ENCODE measurements at regions not wholly inside any gene's neighbourhood (a gene's known extent, or its start where the extent isn't known, plus 50 kb on each side); places are given as distances from the start of the nearest gene placed in this dataset.
"Not testable (repeated sequence)": the region's sequence is repeated elsewhere in the genome, so short reads cannot be mapped to it uniquely, and the experiment has no call there.

DNA sequence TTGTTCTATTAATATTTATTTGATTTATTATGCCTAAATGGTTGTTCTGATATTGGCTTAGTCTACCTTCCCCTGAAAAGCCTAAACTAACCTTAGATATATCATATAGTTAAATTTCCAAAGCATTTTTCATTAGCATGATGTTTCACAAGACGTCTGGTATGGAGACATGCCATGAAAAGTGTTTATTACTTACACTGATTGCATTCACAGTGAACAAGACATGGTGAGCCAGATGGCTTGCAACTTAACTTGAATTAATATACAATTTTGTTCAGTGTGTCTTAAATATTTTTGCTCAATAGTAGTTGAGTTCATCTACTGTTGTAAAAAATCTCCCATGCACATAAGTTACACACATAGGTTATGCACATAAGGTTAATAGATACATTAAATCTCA lies 758.4 kb downstream of the NSUN3 start:
- no peak for DNase-seq (ENCODE audit: low read depth)

DNA sequence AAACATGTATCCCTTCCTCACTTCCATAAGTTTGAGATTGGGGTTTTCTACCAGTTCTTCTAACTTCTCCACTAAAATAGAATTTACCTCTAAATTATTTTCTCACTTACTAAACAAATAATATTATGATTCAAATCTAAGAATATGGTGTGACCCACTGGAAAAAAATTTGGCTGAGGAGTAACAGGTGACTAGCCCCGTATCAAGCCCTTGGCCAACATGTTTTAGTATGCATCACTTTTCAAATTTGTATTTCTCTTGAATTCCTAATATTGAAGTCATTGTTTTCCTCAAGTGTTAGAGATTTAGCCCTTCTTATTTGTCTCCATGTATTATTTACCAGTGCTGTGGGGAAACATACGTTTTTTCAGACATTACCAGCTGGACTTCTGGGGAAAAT lies 759.4 kb downstream of the NSUN3 start:
- DNase-seq (ENCODE audit: low read depth), result no peak

GRCh38 chr3:94846251-94846650 lies 783.4 kb downstream of the NSUN3 start:
- not testable (repeated sequence) for DNase-seq (ENCODE audit: low read depth)

- peak; percentile 3 for DNase-seq (ENCODE audit: low read depth)
Observed at GRCh38 chr3:94862703-94863102, 799.8 kb downstream of the NSUN3 start.

DNA sequence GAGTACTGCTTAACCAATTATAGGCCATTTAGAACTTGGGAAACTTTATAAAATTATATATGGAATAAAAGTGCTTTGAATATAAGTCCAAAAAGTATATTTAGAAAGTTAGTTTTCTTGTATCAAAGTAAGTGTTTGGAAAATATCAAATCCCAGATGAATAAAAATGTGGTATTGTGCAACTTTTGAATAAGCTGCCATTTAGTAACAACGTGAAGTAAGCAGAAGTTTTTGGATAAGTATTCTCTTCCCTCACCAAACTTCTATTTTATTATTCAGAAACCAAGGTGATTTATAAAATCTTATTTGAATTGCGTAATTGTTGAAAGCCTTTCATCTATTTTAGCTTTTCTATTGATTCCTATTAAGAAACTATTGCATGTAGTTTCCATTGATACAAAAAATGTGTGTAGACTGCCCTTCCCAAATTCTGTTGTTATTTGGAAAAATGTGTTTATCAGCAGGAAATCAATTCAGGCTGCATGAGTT lies 806.2 kb downstream of the NSUN3 start:
- DNase-seq (ENCODE audit: low read depth), result no peak

DNA sequence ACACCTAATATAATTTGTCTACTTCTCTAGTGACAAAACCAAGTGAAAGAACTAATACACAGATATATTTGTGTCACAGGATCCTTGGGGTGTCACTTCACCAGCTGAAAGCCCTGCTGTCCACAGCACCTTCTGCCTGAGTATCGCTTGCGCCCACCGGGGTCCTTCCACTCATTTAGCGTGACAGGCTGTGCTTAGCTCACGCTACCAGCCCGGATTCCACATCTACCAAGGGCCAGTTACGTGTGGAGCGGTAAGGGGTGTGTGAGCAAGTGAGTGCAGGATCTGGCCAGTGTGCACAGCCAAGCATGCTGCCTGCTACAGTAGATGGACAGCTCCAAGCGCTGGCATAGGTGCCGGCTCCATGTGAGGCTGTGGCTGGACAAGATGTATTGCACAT lies 810.9 kb downstream of the NSUN3 start:
- no peak for DNase-seq (ENCODE audit: low read depth)

DNA sequence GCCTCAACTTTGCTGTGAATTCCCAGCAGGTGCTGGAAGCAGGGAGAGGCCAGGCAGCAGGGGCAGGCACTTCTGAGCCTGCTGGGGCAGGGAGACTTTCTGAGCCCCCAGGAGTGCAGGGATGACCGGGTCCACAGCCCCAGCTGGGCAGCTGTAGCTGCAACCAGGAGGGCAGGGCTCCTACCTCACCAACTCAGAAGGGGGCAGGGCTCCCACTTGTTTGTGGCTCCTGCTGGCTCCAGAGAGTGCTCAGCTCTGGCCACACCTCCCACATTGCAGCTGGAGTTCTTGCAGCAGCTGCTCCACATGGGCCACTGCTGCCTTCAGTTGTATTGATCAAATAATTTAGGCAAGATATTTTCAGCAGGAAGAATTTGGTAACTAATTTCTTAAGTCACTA lies 812.3 kb downstream of the NSUN3 start:
- DNase-seq (ENCODE audit: low read depth), result no peak

DNA sequence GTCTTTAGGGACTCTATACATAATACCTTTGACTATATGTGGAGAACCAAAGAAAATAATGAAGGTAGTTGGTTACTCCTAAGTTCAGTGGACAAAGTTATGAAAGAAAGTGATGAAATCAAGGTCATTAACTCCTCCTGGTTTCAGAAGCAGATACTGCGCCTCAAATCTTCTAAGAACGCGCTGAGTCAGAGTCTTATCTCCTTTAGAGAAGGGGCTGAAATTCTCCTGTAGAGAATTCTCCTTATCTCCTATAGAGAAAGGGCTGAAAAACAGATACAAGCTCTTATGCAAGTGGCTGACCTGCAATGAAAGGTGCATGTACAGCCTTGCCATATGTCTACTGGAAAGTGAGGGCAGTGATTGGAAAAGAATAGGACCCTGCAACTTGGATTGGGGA lies 824.2 kb downstream of the NSUN3 start:
- DNase-seq (ENCODE audit: low read depth), result no peak

- no peak for DNase-seq (ENCODE audit: low read depth)
Observed at GRCh38 chr3:94896994-94897393, 834.1 kb downstream of the NSUN3 start.

DNA sequence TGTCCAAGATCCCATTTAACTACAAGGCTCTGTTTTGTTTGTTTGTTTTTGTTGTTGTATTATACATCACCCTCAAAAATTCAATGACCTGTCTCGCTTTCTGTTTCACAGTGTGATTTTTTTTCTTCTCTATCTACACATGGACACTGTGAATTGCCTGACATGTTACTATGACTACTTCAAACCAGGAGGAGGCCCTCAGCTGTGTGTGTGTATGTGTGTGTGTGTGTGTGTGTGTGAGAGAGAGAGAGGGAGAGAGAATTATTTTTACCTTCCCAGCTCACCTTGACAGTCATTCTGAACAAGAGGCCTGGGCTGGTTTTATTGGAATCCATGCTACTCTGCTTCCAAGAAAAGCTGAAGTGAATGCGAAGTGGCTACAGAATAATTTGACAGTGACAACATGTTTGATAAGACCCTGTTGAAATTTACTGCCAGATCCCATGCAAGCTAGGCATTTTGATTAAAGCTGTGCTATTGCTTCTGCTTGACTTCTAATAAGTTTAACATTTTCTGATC lies 841.4 kb downstream of the NSUN3 start:
- DNase-seq (ENCODE audit: low read depth), result no peak

DNA sequence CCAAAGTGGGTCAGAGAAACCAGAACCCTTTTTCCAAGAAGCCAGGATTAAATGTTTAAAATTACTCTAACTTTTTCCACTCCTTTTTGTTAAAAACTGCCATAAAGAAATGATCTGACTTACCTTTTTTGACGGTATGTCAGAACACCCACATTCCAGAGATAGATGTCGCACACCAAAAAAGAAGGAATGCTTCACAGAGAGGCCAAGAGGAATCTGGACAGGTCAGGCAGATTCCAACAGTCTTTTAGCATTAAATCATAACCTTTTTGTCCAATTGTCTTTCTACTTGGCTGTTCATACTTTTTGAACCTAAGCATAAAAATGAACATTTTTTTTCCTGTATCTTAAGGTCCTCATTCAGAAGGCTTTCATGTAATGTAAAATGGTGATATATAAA lies 846.9 kb downstream of the NSUN3 start:
- DNase-seq (ENCODE audit: low read depth), result no peak

- DNase-seq (ENCODE audit: low read depth), result no peak
Observed at GRCh38 chr3:94912656-94913055, 849.8 kb downstream of the NSUN3 start.

- DNase-seq (ENCODE audit: low read depth), result no peak
Observed at GRCh38 chr3:94927175-94927574, 864.3 kb downstream of the NSUN3 start.

- DNase-seq (ENCODE audit: low read depth), result peak; percentile 5
Observed at GRCh38 chr3:94928921-94929320, 866.1 kb downstream of the NSUN3 start.

- no peak for DNase-seq (ENCODE audit: low read depth)
Observed at GRCh38 chr3:94935738-94936580, 873.1 kb downstream of the NSUN3 start.

DNA sequence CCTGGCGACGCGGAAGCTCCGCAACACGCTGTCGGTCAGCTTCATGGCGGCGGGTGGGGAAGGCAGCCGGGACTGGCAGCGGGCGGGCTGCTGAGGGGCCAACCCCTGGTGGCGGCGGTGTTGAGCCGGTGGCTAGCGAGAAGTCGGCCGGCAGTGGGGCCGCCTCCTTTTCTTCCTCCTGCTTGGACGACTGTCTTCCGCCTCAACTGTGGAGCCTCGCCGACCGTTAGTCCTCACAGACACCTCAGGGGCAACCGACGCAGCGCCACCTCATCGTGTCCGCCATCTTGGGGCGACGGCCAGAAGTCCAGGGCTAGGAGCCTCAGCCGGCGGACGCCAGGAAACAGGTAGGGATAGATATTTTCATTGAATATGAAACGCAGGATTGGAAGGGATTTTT lies 875.1 kb downstream of the NSUN3 start:
- DNase-seq (ENCODE audit: low read depth), result no peak

GRCh38 chr3:94946683-94947082 lies 883.8 kb downstream of the NSUN3 start:
- DNase-seq (ENCODE audit: low read depth), result no peak

- no peak for DNase-seq (ENCODE audit: low read depth)
Observed at GRCh38 chr3:94961423-94962100, 898.7 kb downstream of the NSUN3 start.

DNA sequence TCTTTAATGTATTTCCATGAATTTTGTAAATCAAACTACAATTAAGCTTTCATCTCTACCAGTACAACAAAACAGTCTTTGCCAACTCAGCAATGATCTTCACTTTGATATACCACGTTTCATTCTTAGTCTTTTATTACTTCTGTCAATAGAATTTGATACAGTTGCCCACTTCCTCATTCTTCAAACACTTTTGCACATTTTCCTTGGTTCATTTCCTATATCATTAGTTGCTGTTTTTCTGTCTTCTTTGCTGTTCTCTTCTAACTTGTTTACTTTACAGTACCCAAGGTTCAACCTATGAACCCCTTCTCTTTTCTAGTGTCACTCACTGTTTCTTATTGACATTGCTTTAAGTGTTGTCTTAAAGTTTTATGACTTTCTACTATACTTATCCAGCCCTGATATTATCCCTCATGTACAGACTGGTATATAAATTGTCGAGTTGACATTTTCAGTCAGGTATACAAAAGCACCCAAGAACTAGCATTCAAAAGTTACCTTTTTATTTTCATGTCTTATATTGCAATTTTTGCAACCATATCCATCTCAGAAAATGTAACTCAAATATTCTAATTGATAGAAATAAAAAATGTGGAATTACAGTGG lies 903.1 kb downstream of the NSUN3 start:
- no peak for DNase-seq (ENCODE audit: low read depth)

DNA sequence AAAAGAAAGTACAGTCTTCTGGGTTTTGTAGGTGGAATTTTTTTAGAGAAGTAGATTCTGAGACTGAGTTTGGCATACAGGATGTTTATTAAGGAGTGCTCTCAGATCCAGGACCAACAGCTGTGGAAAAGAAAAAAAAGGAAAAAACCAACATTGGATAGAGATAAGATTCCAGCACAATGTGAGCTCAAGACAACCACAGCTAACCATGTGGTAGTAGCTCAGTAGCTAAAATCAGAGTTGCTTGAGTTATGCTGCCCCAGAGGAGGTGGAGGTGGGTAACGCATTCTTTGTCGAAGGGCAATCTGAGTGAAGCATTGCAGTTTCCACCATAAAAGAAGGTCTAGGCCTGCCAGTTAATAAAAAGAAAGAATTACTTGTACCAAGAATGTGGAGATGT lies 904.3 kb downstream of the NSUN3 start:
- DNase-seq (ENCODE audit: low read depth), result no peak

- no peak for DNase-seq (ENCODE audit: low read depth)
Observed at GRCh38 chr3:94968519-94968918, 905.7 kb downstream of the NSUN3 start.

GRCh38 chr3:94972066-94972465 lies 909.2 kb downstream of the NSUN3 start:
- no peak for DNase-seq (ENCODE audit: low read depth)

- DNase-seq (ENCODE audit: low read depth), result no peak
Observed at GRCh38 chr3:94978084-94978483, 915.2 kb downstream of the NSUN3 start.
